ENCODE measurements at regions not wholly inside any gene's neighbourhood (a gene's known extent, or its start where the extent isn't known, plus 50 kb on each side); places are given as distances from the start of the nearest gene placed in this dataset.

DNA sequence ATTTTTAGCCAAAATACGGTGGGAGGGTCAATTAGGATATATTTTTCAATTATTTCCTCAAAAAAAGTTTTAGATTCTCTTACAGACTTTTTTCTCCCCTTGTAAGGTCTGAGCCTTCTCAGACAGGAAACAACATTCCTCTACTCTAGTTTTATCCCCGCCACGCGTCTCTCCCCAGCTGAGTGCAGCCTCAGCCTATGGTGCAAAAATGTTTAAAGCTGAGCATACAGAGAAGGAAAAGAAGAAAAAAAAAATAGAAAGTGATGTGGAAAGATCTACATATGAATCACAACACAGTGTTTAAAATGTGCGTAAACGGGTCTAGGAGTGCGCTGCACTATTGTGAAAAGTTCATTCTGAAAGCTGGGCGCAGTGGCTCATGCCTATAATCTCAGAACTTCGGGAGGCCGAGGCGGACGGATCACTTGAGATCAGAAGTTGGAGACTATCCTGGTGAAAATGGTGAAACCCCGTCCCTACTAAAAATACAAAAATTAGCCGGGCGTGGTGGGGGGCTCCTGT, 159.0 kb downstream of the TRIM27 start:
- no peaks in the 10 kb centered on the region for H3K27me3 ChIP-seq
- 44 to 47% (median 46%) methylated on average over 15 of the region's 15 CpGs for WGBS, 3 donors

DNA sequence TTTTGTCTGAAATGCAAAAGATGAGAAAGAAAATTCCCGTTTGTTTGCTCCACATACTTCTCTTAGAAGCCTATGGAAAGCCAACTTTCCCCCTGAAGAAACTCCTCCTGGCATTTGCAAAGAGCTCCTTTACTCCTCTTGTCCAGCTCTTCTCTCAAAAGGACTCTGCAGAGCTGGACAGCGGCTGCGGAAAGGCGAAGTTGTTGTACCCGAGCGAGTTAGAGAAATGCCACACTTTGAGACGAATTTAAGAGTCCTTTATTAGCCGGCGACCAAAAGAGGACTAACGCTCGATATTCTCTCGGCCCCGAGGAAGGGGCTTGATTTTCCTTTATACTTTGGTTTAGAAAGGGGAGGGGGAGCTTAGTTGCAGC, 157.8 kb downstream of the TRIM27 start:
- Histone ChIP-seq H3K4me3 (no peak overlapping the region), H3K4me1 (ENCODE audit: insufficient read depth) (no peaks in the 10 kb centered on the region), H3K27ac (no peak overlapping the region), H3K27me3 (no peaks in the 10 kb centered on the region), H3K9me3 (peaks cover 0 to 11% of the 10 kb centered on the region in 2 donors), H3K36me3 (no peaks in the 10 kb centered on the region)
- 1% methylated on average over 13 of the region's 13 CpGs for WGBS, 3 donors
- intact Hi-C loops (cut with DNase I): no loop called here
- TF ChIP-seq EP300 (IDR thresholded peaks at IDR 0.05) (no peak), POLR2A (IDR thresholded peaks at IDR 0.05) (no peak), CTCF (IDR thresholded peaks at IDR 0.05) (no peak)
- DNase-seq: no peak

More for the DNA sequence above, 159.0 kb downstream of the TRIM27 start:
- H3K4me1 ChIP-seq (ENCODE audit: insufficient read depth): no peaks in the 10 kb centered on the region
- intact Hi-C loops (cut with DNase I): no loop called here
- TF ChIP-seq CTCF (IDR thresholded peaks at IDR 0.05): no peak
- no peaks in the 10 kb centered on the region for H3K36me3 ChIP-seq
- H3K9me3 ChIP-seq: peaks cover 0 to 11% of the 10 kb centered on the region in 2 donors
- H3K27ac ChIP-seq: no peak overlapping the region
- no peak overlapping the region for H3K4me3 ChIP-seq
- no peak for DNase-seq

- H3K36me3 ChIP-seq: no peaks in the 10 kb centered on the region
- no peak overlapping the region for H3K27ac ChIP-seq
- TF ChIP-seq POLR2A (IDR thresholded peaks at IDR 0.05) (no peak), EP300 (IDR thresholded peaks at IDR 0.05) (no peak), CTCF (IDR thresholded peaks at IDR 0.05) (no peak)
- H3K4me1 ChIP-seq (ENCODE audit: insufficient read depth): no peaks in the 10 kb centered on the region
- intact Hi-C loops (cut with DNase I): no loop called here
- DNase-seq: no peak
- peaks cover 0 to 11% of the 10 kb centered on the region in 2 donors for H3K9me3 ChIP-seq
- 1 to 7% (median 2%) methylated on average over 5 of the region's 5 CpGs for WGBS, 3 donors
- no peak overlapping the region for H3K4me3 ChIP-seq
- no peaks in the 10 kb centered on the region for H3K27me3 ChIP-seq
Observed at GRCh38 chr6:28766426-28766825, 157.4 kb downstream of the TRIM27 start.

DNA sequence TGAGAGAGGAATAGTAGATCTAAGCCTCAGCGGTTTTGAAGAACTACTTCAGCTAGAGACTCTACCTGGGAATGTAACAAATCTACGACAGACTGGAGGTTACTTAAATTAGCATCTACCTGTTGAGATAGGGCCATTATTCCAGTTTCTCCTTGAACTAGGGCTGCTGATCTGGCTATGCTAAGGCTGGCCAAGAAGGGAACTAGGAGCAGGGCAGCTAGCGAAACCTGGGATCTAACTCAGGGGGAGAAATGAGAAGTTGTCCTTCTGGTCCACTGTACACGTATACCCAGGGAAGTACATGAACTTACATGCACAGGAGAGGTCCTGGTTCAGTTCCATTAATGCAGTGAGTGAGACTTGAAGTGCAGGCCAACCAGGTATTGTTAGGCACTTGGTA, 156.7 kb downstream of the TRIM27 start:
- TF ChIP-seq EP300 (IDR thresholded peaks at IDR 0.05): no peak
- no peak for TF ChIP-seq POLR2A (IDR thresholded peaks at IDR 0.05)
- TF ChIP-seq CTCF (IDR thresholded peaks at IDR 0.05): no peak
- no peaks in the 10 kb centered on the region for H3K36me3 ChIP-seq
- 31 to 46% (median 39%) methylated on average over 4 of the region's 4 CpGs for WGBS, 3 donors
- peaks cover 0 to 11% of the 10 kb centered on the region in 2 donors for H3K9me3 ChIP-seq
- H3K27ac ChIP-seq: no peak overlapping the region
- H3K4me1 ChIP-seq (ENCODE audit: insufficient read depth): no peaks in the 10 kb centered on the region
- no peak overlapping the region for H3K4me3 ChIP-seq
- intact Hi-C loops (cut with DNase I): no loop called here
- H3K27me3 ChIP-seq: no peaks in the 10 kb centered on the region
- no peak for DNase-seq

Data from ovary (tissue), 7 donors.